GM21619 (cell line): ENCODE measurements at regions not wholly inside any gene's neighbourhood (a gene's known extent, or its start where the extent isn't known, plus 50 kb on each side); places are given as distances from the start of the nearest gene placed in this dataset.
"Not testable (repeated sequence)": the region's sequence is repeated elsewhere in the genome, so short reads cannot be mapped to it uniquely, and the experiment has no call there.

ENCODE experiments used
- ATAC-seq: cut with Tn5 transposase; IDR thresholded peaks from one replicate; pipeline ENCODE4 v1.9.1; 2021; ENCODE audit not compliant: unreplicated experiment

DNA sequence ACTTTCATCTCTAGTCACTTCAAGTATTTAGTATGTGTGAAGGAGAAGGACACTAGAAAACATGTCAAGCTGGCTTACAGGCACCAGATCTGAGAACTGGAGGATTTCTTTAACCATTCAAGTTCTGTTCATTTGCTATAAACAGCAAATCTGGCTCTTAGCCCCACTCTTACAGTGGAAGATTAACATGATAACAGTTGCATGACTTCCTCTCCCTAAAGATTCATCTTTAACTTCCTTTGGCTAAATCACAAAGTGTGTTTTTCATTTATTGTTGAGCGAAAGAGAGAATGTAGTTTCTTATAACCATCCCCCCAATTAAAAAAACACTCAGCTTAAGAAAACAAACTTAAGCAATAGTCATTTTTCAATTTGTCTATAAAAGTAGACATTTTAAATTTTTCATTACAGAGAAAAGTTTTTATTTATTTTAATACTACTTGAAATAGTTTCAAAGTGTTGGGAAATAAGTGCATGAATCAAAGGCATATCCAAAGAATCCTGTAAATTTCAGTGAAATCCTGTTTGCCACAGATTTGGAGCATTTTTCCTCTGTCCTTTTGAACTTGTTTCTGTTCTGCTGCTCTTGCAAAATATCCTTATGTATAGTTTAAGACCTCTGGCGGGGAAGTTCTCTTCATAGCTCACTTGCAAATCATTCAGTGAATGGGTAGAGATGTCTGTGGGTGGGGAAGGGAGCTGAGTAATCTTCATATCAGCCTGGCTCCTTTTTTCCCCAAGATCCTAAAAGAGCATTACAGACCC lies 241.0 kb upstream of the RBBP8 start:
- ATAC-seq, result no peak

GRCh38 chr18:22694954-22695353 lies 238.2 kb upstream of the RBBP8 start:
- no peak for ATAC-seq

GRCh38 chr18:22695674-22696073 lies 237.5 kb upstream of the RBBP8 start:
- no peak for ATAC-seq

- ATAC-seq, result no peak
These were observed 235.6 kb upstream of the RBBP8 start for GRCh38 chr18:22697561-22697960.

GRCh38 chr18:22698711-22699110 lies 234.4 kb upstream of the RBBP8 start:
- no peak for ATAC-seq

- no peak for ATAC-seq
These were observed 233.5 kb upstream of the RBBP8 start for GRCh38 chr18:22699629-22700028.

DNA sequence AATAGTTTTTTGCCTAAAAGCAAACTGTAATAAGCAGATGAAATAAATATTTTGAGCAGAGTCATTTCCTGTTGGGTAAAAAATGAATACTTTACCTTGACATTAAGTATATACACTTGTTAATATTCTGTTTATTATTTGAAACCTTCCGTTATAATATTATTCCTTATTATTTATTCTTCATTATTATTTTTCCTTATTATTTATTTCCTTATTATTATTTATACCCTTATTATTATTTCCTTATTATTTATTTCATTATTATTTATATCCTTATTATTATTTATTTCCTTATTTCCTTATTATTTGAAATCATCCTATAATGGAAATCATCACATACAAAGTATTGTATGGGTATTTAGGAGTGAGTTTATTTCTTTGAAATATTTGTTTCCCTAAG lies 232.2 kb upstream of the RBBP8 start:
- ATAC-seq, result no peak

GRCh38 chr18:22701326-22701725 lies 231.8 kb upstream of the RBBP8 start:
- ATAC-seq, result no peak

GRCh38 chr18:22701795-22702194 lies 231.3 kb upstream of the RBBP8 start:
- no peak for ATAC-seq

GRCh38 chr18:22702806-22703205 lies 230.3 kb upstream of the RBBP8 start:
- ATAC-seq, result no peak

- ATAC-seq, result no peak
These were observed 229.1 kb upstream of the RBBP8 start for GRCh38 chr18:22703883-22704585.

DNA sequence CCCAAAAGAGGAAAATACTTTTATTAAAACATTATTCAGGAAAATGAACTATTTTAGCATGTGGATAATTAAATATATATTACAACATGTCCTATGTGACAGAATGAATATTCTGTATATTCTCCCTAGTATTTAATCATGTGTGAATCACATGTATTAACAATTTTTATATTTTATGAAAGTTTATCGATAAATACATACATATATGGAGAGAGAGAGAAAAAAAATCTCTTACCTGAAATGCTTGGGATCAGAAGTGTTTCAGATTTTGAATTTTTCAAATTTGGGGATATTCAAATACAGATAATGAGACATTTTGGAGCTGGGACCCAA lies 228.6 kb upstream of the RBBP8 start:
- ATAC-seq, result no peak

DNA sequence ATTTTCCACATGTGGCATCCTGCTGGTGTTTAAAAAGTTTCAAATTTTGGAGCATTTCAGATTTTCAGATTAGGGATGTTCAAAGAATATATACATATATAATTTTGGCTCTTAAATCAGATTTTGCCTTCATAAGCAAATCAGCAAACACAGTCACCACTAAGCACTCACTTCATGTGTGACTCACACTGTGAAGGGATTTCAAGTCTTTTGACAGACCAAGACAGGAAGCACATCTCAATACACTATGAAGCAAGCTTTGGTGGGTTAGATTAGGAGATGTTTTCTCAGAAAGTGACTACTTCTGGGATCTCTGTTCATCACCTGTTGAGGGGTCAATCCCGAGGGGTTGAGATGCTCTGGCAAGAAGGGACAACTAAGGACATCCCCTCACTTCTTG lies 227.8 kb upstream of the RBBP8 start:
- ATAC-seq, result no peak

- not testable (repeated sequence) for ATAC-seq
These were observed 227.1 kb upstream of the RBBP8 start for GRCh38 chr18:22706025-22706424.

DNA sequence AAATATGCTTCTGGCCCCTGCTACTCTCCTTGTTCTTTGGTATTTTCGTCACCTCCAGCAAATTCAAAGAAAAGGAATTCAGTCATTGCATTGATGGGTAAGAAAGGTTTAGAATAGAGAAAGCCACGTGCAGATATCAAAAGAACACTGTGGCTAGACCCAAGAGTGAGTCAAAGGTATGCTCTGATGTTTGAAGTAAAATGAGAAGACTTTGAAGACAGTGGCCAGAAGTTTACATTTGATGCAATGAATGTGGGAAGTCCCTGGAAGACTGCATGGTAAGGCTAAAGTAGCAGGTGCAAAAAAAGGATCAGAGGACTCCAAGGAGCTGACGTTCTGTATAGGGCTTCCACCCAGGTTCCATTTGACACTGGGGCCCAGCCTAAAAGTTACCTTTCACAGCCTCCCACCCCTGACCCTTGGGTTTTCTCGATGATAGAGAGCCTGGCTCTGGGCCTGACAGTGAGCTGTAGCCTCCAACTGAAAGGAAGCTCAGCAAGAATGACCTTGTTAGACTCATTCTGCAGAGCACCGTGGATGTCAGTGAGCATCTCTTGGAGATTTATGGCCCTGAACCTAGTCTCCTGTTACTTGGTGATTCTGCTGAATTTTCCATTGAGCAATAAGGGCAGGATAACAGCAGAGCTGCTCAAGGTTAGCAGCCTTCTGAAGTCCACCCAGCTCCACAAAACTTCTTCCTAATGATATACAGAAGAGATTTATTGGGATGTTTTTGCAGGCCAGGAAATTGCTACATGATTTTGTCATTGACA lies 223.7 kb upstream of the RBBP8 start:
- no peak for ATAC-seq

- no peak for ATAC-seq
These were observed 222.4 kb upstream of the RBBP8 start for GRCh38 chr18:22710673-22711191.

DNA sequence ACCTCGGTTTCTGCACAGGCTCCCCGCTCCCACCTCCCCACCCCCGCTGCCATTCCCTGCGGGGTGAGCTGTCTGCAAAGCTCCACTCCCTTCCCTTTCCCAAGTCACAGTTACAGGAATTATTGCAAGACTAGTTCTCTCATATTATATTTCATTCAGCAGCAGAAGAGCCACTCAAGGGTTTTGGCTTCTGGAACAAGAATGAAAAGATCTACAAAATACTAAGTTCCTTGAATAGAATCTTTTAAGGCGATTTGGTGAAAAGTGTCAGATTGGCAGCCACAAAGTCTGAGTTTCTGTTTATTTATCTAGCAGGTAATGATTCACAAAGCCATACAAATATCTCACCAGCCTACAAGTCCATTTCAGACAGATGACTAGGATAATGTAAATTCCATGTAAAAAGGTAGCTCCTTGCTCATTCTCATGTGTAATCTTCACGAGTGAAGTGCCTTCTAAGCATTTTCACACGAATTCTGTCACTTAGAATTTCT lies 221.9 kb upstream of the RBBP8 start:
- ATAC-seq, result no peak

DNA sequence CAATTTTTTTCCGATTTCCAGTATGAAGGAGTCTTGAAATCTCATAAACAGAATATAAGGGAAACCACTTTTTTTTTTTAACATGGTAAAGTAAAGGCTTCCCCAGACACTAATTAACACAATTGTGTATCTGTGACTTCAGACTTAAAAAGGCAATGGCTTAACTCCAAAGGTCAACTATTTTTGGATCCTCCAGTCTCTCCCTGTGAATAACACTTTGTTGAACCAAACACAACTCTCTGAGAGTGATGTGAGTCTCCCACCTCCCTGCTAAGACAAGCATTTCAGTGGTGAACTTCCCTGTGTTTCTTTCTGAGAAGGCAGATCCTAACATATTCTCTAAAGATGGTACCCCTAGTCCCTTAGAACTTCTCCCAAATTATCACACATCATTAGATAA lies 219.6 kb upstream of the RBBP8 start:
- no peak for ATAC-seq

DNA sequence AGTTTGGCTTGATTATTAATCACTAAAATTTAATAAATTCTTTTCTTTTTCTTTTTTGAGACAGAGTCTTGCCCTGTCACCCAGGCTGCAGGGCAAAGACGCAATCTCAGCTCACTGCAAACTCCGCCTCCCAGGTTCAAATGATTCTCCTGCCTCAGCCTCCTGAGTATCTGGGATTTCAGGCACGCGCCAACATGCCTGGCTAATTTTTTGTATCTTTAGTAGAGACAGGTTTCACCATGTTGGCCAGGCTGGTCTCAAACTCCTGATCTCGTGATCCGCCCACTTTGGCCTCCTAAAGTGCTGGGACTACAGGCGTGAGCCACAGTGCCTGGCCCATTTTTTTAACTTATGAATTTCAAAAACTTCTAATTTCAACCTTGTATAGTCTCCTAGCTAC lies 215.6 kb upstream of the RBBP8 start:
- ATAC-seq, result not testable (repeated sequence)

DNA sequence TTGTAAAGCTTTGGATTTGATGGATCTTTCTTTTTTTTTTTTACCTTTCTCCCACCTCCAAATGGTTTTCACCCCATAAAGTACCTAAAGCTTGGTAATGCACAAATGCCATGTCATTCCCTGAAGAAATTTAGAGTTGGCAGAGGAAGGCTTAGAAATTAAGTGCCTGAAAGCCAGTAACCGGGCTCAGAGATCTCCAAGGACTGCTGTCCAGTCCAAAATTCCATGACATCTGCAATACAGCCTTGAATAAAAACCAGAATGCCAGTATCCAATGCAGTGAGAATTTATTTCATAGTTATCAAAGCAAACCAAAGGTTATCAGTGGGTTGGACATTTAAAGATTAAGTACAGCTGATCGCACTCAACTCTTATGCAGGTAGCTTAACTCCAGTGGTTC lies 209.9 kb upstream of the RBBP8 start:
- ATAC-seq, result no peak

GRCh38 chr18:22723773-22724172 lies 209.4 kb upstream of the RBBP8 start:
- no peak for ATAC-seq

DNA sequence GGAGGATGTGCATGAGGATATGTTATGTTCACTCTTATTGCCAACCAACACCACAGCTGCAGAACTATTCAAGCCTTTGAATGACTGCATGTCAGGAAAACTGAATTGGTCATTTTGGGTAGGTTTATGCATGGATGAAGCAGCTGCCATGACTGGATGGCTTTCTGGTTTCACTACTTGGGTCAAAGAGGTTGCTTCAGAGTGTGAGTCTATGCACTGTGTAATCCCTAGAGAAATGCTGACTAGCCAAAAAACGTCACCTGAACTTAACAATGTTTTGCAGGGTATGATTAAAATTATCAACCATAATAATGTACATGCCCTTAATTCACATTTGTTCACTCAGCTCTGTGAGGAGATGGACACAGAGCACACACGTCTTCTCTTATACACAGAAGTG lies 206.7 kb upstream of the RBBP8 start:
- ATAC-seq, result no peak
